ENCODE measurements at regions not wholly inside any gene's neighbourhood (a gene's known extent, or its start where the extent isn't known, plus 50 kb on each side); places are given as distances from the start of the nearest gene placed in this dataset.
"Not testable (repeated sequence)": the region's sequence is repeated elsewhere in the genome, so short reads cannot be mapped to it uniquely, and the experiment has no call there.

DNA sequence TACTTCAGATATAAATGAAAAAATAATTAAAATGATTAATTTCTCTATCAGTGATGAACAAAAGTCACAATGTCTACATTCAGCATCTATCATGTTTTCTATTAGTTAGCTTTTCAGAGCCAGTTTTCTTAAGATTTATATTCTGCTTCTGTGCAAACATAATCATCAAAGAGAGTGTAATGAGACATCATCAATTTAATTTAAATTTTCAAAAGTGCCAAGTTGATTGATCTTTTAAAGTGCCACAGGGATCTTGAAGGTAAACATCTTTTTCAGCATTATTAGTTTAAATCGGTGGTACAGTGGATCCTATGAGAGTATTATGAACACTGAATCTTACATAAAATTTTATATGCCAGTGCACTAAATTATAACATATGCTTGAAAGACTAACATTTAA, 1176.1 kb downstream of the PLA2G4A start:
- no peak for ATAC-seq (ENCODE audit: insufficient read depth, low FRiP score)
- WGBS, 2 donors = 84 to 89% methylated on average over 1 of the region's 1 CpG
- Histone ChIP-seq H3K9me3 (ENCODE audit: control insufficient read depth in 4 of 4, insufficient read depth in 3 of 4, low read length in 3 of 4) (no peaks in the 10 kb centered on the region), H3K27me3 (ENCODE audit: control insufficient read depth in 3 of 3, insufficient read depth in 3 of 3, low read length in 2 of 3) (no peaks in the 10 kb centered on the region), H3K27ac (ENCODE audit: low read depth in 1 of 2, low read length in 1 of 2) (no peak overlapping the region), H3K9ac (ENCODE audit: insufficient read depth in 1 of 2, low read length in 2 of 2) (no peak overlapping the region), H3K4me1 (ENCODE audit: control insufficient read depth in 5 of 5, insufficient read depth in 5 of 5, low read length in 5 of 5) (no peaks in the 10 kb centered on the region), H3K4me3 (no peak overlapping the region), H3K36me3 (ENCODE audit: control insufficient read depth in 4 of 4, insufficient read depth in 4 of 4, low read length in 4 of 4) (no peaks in the 10 kb centered on the region)
- TF ChIP-seq, protein P1, sequence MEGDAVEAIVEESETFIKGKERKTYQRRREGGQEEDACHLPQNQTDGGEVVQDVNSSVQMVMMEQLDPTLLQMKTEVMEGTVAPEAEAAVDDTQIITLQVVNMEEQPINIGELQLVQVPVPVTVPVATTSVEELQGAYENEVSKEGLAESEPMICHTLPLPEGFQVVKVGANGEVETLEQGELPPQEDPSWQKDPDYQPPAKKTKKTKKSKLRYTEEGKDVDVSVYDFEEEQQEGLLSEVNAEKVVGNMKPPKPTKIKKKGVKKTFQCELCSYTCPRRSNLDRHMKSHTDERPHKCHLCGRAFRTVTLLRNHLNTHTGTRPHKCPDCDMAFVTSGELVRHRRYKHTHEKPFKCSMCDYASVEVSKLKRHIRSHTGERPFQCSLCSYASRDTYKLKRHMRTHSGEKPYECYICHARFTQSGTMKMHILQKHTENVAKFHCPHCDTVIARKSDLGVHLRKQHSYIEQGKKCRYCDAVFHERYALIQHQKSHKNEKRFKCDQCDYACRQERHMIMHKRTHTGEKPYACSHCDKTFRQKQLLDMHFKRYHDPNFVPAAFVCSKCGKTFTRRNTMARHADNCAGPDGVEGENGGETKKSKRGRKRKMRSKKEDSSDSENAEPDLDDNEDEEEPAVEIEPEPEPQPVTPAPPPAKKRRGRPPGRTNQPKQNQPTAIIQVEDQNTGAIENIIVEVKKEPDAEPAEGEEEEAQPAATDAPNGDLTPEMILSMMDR (IDR thresholded peaks at IDR 0.05; ENCODE audit: control extremely low read depth, extremely low read depth) = no peak
- no peak for DNase-seq

DNA sequence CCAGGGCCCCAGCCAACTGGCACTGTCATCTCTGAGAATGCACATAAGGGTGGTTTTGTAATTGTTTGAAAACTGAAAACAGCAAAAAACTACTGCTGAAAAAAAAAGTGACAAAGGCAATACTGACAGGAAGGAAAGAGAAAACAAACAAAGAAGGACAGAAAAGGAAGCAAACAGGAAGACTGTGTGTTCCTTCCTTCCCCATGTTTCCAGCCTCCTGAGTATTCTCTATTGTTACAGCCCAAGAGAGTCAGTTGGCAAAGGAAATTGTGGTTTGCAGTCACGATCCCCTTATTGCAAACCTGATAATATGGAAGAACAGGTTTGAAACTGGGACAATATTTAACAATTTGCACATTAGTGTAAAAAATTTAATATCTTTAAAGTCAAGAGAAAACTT, 1177.6 kb downstream of the PLA2G4A start:
- H3K9ac ChIP-seq (ENCODE audit: insufficient read depth in 1 of 2, low read length in 2 of 2) = no peak overlapping the region
- no peaks in the 10 kb centered on the region for H3K4me1 ChIP-seq (ENCODE audit: control insufficient read depth in 5 of 5, insufficient read depth in 5 of 5, low read length in 5 of 5)
- no peak for ATAC-seq (ENCODE audit: insufficient read depth, low FRiP score)
- no peaks in the 10 kb centered on the region for H3K27me3 ChIP-seq (ENCODE audit: control insufficient read depth in 3 of 3, insufficient read depth in 3 of 3, low read length in 2 of 3)
- H3K36me3 ChIP-seq (ENCODE audit: control insufficient read depth in 4 of 4, insufficient read depth in 4 of 4, low read length in 4 of 4) = no peaks in the 10 kb centered on the region
- no peak for DNase-seq
- H3K9me3 ChIP-seq (ENCODE audit: control insufficient read depth in 4 of 4, insufficient read depth in 3 of 4, low read length in 3 of 4) = no peaks in the 10 kb centered on the region
- no peak overlapping the region for H3K4me3 ChIP-seq
- 22 to 46% methylated on average over 1 of the region's 1 CpG for WGBS, 2 donors
- H3K27ac ChIP-seq (ENCODE audit: low read depth in 1 of 2, low read length in 1 of 2) = no peak overlapping the region
- TF ChIP-seq, protein P1 (IDR thresholded peaks at IDR 0.05; ENCODE audit: control extremely low read depth, extremely low read depth) = no peak

DNA sequence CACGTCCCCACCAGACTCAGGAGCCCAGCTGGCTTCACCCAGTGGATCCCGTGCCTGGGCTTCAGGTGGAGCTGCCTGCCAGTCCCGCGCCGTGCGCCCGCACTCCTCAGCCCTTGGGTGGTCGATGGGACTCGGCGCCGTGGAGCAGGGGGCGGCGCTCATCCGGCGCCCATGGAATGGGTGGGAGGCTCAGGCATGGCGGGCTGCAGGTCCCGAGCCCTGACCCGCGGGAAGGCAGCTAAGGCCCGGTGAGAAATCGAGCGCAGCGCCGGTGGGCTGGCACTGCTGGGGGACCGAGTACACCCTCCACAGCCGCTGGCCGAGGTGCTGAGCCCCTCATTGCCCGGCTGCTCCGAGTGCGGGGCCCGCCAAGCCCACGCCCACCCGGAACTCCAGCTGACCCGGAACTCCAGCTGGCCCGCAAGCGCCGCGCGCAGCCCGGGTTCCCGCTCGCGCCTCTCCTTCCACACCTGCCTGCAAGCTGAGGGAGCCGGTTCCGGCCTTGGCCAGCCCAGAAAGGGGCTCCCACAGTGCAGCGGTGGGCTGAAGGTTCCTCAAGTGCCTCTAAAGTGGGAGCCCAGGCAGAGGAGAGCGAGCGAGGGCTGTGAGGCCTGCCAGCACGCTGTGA, 1184.6 kb downstream of the PLA2G4A start:
- H3K9ac ChIP-seq (ENCODE audit: insufficient read depth in 1 of 2, low read length in 2 of 2); ATAC-seq (ENCODE audit: insufficient read depth, low FRiP score); H3K9me3 ChIP-seq (ENCODE audit: control insufficient read depth in 4 of 4, insufficient read depth in 3 of 4, low read length in 3 of 4); H3K36me3 ChIP-seq (ENCODE audit: control insufficient read depth in 4 of 4, insufficient read depth in 4 of 4, low read length in 4 of 4); H3K27me3 ChIP-seq (ENCODE audit: control insufficient read depth in 3 of 3, insufficient read depth in 3 of 3, low read length in 2 of 3); DNase-seq; H3K4me1 ChIP-seq (ENCODE audit: control insufficient read depth in 5 of 5, insufficient read depth in 5 of 5, low read length in 5 of 5); H3K27ac ChIP-seq (ENCODE audit: low read depth in 1 of 2, low read length in 1 of 2); H3K4me3 ChIP-seq: not testable (repeated sequence)
- WGBS, 2 donors = 96% methylated on average over 42 to 49 of the region's 49 CpGs

DNA sequence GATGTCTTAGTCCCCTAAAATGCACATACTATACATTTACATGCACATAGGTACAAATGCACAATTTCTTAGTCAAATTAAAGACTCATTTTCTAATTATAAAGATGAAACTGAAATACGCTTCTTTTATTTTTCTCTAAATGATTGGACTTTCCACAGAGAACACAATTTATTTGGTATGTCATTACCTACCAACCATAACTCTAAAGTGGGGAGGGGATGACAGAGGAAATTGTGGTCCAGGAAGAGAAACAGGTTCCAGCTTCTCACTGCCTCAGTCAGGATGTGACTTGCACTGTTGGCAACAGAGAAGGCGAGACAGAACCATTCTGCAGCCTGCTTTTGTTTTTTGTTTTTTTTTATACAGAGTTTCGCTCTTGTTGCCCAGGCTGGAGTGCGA, 1189.2 kb downstream of the PLA2G4A start:
- no peak overlapping the region for H3K9ac ChIP-seq (ENCODE audit: insufficient read depth in 1 of 2, low read length in 2 of 2)
- no peaks in the 10 kb centered on the region for H3K36me3 ChIP-seq (ENCODE audit: control insufficient read depth in 4 of 4, insufficient read depth in 4 of 4, low read length in 4 of 4)
- ATAC-seq (ENCODE audit: insufficient read depth, low FRiP score) (no peak), DNase-seq (no peak)
- peaks cover 0 to 2% (median 0%) of the 10 kb centered on the region in 4 donors for H3K9me3 ChIP-seq (ENCODE audit: control insufficient read depth in 4 of 4, insufficient read depth in 3 of 4, low read length in 3 of 4)
- no peaks in the 10 kb centered on the region for H3K4me1 ChIP-seq (ENCODE audit: control insufficient read depth in 5 of 5, insufficient read depth in 5 of 5, low read length in 5 of 5)
- no peak overlapping the region for H3K27ac ChIP-seq (ENCODE audit: low read depth in 1 of 2, low read length in 1 of 2)
- WGBS, 2 donors = 84 to 88% methylated on average over 4 of the region's 4 CpGs
- no peak overlapping the region for H3K4me3 ChIP-seq
- no peaks in the 10 kb centered on the region for H3K27me3 ChIP-seq (ENCODE audit: control insufficient read depth in 3 of 3, insufficient read depth in 3 of 3, low read length in 2 of 3)
- TF ChIP-seq, protein P1 (IDR thresholded peaks at IDR 0.05; ENCODE audit: control extremely low read depth, extremely low read depth) = no peak
